Stimulated activated CD8-positive, alpha-beta memory T cell treated with anti-CD3 and anti-CD28 coated beads, Interleukin-7, amount 100 ng/mL, for 1 hour (primary cell): ENCODE measurements at regions not wholly inside any gene's neighbourhood (a gene's known extent, or its start where the extent isn't known, plus 50 kb on each side); places are given as distances from the start of the nearest gene placed in this dataset.
"Not testable (repeated sequence)": the region's sequence is repeated elsewhere in the genome, so short reads cannot be mapped to it uniquely, and the experiment has no call there.

Experiments used
- DNase-seq, 2 donors: peaks; one replicate each; pipeline ENCODE4 v3.0.0-alpha.2; 2020; ENCODE audit warnings: low read depth in 2 of 2

DNA sequence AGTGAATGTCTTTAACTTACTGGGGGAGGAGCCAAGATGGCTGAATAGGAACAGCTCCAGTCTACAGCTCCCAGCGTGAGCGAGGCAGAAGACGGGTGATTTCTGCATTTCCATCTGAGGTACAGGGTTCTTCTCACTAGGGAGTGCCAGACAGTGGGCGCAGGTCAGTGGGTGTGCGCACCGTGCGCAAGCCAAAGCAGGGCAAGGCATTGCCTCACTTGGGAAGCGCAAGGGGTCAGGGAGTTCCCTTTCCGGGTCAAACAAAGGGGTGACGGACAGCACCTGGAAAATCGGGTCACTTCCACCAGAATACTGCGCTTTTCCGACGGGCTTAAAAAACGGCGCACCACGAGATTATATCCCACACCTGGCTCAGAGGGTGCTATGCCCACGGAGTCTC, 187.3 kb downstream of the CHIC2 start:
- DNase-seq = not testable (repeated sequence)

DNA sequence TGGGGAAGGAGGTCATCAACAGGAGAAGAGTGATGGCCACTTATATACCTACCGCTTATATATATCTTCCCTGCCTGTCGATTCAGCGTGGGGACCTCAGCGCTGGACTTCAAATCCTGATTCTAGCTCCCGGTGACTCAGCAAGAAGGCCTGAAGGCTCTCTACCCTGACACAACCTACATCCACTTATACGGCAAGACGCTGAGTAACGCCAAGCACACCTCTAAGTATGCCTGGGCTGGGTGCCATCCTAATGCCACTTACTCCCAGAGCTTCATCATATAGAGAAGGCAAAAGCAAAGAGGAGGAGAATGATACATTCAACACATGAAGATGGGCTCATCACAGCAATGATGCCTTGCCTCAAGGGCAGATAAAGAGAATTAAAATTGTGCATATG, 198.3 kb downstream of the CHIC2 start:
- DNase-seq = no peak

- DNase-seq = no peak
These were observed 199.4 kb downstream of the CHIC2 start for GRCh38 chr4:53865054-53865453.

DNA sequence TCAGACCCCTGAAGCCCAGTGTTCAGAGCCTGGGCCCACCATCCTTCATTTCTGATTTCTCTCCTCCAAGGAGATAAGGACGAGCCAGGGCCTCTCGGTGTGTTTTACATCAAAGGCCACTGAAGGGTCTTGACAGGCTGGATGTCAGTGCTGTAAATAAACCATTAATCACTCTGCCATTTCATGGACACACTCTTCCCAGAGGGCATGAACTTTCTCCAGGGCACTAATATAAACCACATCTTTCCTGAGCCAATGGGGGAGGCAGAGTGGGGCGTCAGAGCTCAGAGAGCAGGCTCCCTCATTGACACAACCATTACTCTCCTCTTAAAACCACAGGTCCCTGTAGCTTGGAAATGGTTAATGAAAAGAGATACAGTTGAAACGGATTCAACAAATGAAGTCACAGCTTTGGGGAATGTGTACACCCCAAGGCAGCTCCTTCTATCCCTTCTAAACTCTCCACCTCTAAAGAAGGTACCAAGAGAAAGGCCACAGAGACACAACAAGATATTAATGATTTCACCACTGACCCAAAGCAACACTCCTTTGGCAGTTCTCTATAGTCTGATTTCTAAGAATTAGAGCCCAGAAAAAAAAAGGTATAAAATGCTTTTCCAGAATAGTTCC, 200.6 kb downstream of the CHIC2 start:
- no peak for DNase-seq

DNA sequence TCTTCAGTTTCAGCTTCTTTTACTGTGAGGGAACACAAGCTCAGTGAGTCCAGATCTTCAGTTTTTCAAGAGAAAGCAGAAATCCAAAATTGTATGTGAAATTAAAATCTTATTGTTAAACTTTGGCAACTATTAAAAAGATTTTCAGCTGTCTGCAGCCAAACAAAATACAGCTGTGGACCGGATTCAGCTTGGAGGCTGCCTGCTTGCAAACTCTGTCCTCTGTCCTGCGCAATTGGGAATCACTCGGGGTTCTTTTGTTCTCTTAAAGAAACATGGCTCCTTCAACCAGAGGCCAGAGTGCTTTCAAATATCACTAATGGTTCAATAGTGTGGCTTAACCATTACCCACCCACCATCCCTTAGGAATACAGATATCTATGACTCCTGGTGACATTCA, 201.2 kb downstream of the CHIC2 start:
- no peak for DNase-seq

DNA sequence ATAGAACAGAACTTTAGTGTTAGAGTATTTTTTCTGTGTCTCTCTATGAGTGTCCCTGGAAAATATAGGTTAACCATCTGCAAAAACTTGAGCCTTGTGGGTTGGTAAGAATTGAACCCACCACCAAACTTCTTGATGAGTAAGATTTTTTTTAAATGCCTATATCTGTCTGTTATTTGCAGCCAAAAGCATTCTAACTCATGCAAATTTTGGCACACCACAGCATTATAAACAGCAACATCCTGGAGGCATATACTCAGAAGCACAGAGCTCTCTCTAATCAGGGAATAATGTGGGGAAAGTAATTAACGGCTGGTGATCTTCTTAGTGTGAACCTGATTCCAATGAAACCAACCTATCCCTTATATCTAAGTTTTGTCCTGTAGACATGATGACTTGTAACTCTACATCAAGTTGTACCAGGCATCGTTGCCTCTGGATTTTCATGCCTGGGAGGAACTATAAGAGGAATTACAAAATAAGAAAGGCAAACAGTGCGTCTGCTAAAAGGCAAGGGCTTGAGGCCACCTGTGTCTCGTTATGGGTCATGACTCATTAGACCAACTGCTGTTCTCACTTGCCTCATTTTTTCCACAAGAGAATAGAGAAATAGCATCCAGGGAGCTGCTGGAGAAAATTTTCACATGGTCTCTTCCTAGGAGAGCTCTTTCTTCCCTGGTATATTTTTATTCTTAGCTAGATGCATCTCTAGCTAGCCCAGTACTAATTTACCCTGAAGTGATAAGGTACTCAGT, 202.4 kb downstream of the CHIC2 start:
- no peak for DNase-seq

GRCh38 chr4:53859305-53859704, 205.1 kb downstream of the CHIC2 start:
- DNase-seq = no peak

DNA sequence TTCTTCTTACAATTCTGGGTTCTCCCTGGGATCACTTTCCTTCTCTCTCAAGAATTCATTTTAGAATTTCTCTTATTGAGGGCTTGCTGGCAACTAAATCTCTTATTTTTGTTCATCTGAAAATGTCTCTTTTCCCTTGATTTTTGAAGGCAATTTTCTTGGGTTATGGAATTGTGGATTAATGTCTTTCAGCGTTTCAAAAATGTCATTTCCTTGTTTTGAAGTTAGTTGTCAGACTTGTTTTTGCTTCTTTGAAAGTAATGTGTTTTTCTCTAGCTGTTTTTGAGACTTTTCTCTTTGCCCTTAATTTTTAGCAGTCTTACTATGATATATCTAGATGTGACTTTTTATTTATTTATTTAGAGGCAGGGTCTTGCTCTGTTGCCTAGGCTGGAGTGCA, 205.7 kb downstream of the CHIC2 start:
- DNase-seq = no peak

GRCh38 chr4:53855581-53856250, 208.7 kb downstream of the CHIC2 start:
- no peak for DNase-seq

- no peak for DNase-seq
These were observed 209.3 kb downstream of the CHIC2 start for GRCh38 chr4:53854991-53855568.

GRCh38 chr4:53852343-53852742, 212.1 kb downstream of the CHIC2 start:
- no peak for DNase-seq

- no peak for DNase-seq
These were observed 216.4 kb downstream of the CHIC2 start for GRCh38 chr4:53847965-53848364.

DNA sequence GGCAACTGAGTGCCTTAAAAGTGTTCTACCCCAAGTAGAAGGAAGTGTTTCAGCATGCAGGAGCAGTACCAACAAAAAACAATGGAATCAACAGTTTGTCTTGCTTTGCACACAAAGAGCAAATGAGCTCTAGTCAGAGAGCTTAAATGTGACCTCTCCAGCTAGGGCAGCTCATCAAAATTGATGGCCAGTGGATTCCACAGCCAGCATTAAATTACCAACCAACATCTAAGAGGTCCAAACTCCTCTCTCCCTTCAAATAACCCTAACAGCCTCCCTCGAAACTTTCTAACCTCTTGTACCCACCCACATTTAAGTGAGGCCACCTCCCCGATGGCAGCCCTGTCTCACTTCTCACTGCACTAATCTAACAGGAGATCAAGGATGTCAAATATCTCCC, 219.9 kb downstream of the CHIC2 start:
- no peak for DNase-seq

GRCh38 chr4:53844133-53844532, 220.3 kb downstream of the CHIC2 start:
- no peak for DNase-seq

DNA sequence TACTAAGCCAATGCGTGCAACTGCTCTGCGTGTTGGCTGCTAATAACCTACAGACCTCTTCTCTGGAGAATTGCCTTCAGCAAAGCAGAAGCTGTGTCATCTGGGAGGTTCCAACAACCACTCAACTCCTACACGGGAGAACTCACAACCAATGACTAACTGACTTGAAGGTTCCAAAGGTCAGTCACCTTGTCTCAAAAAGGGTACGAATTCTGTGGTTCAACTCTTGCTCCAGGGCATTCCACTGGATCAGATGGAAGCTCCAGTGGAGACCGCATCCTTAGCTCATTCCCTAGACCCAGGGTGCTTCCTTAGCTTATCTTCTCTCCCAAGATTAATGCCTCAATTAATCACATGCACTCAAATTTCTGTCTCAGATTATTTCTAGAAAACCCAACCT, 222.7 kb downstream of the CHIC2 start:
- no peak for DNase-seq

DNA sequence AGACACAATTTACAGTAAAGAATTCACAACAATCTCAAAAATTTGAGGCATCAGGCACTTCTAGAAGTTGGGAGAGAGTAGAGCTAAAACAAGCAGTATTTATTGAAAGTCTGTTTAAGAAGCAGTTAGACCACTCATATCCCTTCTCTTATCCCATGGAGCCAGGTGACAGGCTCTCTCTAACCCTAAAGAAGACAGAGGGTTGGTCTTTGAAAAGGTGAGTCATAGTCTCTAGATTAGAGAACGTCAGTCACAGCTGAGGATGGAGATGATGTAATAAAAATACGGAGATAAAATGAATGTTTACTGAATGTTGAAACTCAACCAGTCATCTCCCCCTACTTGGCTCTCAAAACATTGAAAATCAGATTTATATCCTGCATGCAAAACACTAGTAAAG, 223.8 kb downstream of the CHIC2 start:
- DNase-seq = no peak

DNA sequence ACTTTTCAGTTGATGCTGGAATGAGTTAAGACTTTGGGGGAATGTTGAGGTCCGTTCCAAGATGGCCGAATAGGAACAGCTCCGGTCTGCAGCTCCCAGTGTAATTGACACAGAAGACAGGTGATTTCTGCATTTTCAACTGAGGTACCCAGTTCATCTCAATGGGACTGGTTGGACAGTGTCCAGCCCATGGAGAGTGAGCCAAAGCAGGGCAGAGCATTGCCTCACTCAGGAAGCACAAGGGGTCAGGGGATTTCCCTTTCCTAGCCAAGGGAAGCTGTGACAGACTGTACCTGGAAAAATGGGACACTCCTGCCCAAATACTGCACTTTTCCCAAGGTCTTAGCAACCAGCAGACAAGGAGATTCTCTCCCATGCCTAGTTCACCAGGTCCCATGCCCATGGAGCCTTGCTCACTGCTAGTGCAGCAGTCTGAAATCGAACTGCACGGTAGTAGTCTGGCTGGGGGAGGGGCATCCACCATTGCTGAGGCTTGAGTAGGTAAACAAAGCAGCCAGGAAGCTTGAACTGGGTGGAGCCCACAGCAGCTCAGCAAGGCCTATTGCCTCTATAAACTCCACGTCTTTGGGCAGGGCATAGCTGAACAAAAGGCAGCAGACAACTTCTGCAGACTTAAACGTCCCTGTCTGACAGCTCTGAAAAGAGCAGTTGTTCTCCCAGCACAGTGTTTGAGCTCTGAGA, 231.0 kb downstream of the CHIC2 start:
- DNase-seq = not testable (repeated sequence)

GRCh38 chr4:53832549-53832948, 231.9 kb downstream of the CHIC2 start:
- no peak for DNase-seq

GRCh38 chr4:53830511-53830910, 233.9 kb downstream of the CHIC2 start:
- no peak for DNase-seq

GRCh38 chr4:53821179-53821851, 230.0 kb upstream of the LNX1 start:
- no peak for DNase-seq

DNA sequence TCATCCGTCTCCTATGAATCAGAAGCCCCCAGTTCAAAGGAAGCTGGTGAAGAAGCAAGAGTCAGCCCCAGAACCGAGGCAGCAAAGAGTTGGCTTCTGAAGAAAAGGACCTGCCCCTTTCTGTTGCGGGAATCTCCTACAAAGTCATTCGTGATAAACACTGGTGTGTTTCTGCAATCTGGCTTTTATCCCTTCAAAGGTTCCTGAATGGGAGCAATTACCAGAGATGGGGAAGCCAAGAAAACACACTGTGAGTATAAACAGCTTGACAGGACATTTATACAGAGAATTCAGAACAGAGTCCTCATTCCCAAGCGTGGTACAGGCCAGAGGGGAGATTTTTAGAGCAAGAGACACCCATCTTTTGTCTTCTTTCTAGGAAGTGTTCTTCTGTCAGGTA, 226.8 kb upstream of the LNX1 start:
- DNase-seq = no peak

DNA sequence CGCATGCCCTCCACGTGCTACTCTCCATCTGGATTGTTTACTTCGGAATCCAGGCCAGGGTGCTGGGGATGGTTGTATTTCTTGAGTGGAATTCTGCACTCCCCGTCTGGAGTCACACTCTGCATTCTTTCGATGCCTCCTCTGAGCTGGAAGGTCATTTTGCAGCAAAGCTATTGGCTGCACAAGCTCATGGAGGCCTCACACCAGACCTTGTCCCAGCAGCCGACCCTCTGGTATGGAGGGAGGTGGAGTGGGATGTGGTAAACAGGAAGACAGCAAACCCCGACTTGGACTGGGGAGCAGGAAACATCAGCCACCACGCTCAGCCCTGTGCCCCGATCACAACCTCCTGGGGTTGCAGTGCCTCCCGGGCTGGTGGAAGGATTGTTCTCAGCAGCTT, 225.3 kb upstream of the LNX1 start:
- no peak for DNase-seq
